ENCODE measurements at regions not wholly inside any gene's neighbourhood (a gene's known extent, or its start where the extent isn't known, plus 50 kb on each side); places are given as distances from the start of the nearest gene placed in this dataset.

DNA sequence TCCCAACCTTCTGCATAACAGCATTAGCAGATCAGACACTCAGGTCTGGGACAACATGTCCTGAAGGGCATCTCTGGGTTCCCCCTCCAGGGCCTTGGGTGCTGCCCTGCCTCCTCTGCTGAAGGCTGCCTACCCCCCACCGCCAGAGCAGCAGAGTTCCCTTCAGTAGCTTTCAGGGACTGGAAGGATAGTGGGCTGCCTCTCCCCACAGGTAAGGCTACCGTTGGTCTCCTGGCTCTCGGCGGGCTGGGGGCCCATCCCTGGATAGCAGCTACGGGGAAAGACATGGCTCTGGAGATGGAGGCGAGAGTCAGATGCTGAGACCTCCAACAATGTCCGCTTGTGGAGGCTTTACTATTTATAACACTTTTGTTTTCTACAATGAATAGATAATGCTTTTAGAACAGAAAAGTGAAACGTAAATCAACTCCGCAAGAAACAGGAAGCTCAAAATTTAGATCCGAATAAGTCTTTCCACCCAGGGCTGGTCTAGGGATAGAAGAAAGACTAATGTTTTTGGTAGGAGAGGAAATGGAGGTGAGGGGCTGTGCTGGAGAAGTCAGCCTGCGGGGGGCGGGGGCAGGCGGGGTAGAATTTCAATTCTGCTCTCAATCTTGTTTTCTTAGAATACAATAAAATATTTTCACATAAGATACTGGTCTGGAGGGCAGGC, 58.4 kb downstream of the ARL4C start:
- DNase-seq (ENCODE audit: low read depth) = no peak

DNA sequence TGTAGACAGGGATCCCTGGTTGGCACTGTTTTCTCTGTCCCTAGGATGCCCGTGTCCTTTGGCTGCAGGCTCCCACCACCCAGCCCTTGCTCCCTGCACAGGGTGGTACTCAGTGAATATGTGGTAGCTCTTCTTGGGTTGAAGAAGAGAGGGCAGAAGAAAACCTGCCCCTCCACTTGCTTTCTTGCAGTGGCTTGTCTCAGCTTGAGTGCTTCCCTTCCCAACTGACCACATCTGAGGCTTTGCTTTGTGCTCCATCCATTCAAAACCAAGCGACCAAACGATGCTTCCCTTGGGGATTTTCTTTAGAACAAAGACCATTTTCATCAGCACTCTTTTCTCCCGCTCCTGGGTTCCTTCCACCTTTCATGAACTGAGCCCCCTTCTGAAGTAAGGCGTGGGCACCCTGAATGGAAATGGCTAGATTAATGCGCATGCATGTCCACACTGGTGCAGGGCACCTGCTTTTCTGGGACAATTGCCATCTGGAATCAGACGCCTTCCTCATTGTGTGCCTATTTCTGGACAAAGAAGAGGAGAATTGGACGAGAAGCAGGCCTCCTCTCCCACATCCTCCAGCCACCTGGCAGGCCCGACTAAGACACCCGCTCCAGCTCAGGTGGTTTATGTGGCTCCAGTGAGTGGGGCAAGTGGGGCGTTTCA, 59.1 kb downstream of the ARL4C start:
- DNase-seq (ENCODE audit: low read depth) = no peak

- no peak for DNase-seq (ENCODE audit: low read depth)
Observed at GRCh38 chr2:234436482-234436837, 60.4 kb downstream of the ARL4C start.

DNA sequence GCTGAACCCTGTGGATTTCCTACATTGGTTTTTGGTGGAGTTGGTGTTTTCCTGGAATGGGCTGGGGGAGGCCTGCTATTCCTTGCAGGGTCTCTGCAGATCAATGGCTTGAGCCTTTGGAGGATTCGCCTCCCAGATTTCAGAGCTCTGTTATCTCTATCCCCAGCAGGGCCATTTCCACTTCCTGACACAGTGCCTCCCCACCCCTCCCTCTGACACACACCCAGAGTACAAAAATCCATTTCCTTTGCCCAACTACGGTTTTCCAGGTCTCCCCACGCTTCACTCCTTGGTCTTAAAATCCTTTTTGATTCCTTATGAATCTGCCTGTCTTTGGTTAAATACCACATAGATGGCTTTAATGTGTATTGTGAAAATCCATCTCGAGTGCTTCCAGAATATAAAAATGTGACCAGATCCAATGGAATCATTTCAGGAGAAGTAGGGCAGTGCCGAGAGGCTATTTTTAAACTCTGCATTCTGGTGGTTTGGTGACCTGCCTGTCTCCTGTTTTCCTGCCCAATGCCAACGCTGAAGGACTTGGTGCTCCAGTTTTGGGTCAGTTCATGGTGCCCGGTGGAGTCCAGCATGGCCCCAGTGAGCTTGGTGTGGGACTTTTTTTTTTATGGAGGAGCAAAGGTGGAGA, 60.9 kb downstream of the ARL4C start:
- DNase-seq (ENCODE audit: low read depth) = no peak

GRCh38 chr2:234433201-234433600, 63.7 kb downstream of the ARL4C start:
- no peak for DNase-seq (ENCODE audit: low read depth)

- no peak for DNase-seq (ENCODE audit: low read depth)
Observed at GRCh38 chr2:234430871-234431270, 66.0 kb downstream of the ARL4C start.

DNA sequence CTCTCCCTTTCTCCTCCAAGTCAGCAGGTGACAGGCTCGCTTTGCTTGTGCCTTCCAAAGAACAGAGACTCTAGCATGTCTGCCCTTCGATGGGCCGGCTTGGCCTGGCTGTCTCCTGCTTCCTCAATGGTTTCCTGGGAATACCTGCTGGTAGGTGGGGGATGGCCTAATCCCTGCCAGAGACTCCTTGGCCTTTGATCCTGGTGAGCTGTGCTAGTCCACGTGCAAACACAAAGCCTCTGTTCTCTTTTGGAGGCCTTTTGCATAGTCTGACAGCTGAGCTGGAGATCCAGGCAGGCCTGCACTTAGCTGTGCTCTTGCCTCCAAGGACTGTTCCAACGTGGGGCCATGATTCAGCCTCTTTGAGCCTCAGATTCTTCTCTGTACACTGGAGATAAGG, 67.6 kb downstream of the ARL4C start:
- DNase-seq (ENCODE audit: low read depth) = no peak

- peak; percentile 46 for DNase-seq (ENCODE audit: low read depth)
Observed at GRCh38 chr2:234427081-234428061, 69.5 kb downstream of the ARL4C start.

DNA sequence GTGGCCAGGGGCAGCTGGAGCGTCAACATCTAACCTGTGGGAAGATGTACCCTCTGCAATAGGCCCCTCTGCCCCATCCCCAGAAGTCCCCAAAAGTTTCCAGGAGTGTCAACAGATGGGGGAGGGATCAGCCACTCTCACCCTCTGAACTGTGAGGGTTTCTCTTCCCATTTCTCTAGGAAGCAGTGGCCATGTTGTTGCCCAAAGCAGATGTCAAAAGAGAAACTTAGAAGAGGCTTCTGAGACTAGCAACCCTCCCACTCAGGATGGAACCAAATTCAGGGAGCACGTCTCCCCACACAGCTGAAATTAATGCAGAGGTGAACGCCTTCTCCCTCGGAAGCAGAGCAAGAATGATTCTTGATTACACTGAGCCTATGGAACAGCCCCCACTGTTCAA, 70.3 kb downstream of the ARL4C start:
- no peak for DNase-seq (ENCODE audit: low read depth)

DNA sequence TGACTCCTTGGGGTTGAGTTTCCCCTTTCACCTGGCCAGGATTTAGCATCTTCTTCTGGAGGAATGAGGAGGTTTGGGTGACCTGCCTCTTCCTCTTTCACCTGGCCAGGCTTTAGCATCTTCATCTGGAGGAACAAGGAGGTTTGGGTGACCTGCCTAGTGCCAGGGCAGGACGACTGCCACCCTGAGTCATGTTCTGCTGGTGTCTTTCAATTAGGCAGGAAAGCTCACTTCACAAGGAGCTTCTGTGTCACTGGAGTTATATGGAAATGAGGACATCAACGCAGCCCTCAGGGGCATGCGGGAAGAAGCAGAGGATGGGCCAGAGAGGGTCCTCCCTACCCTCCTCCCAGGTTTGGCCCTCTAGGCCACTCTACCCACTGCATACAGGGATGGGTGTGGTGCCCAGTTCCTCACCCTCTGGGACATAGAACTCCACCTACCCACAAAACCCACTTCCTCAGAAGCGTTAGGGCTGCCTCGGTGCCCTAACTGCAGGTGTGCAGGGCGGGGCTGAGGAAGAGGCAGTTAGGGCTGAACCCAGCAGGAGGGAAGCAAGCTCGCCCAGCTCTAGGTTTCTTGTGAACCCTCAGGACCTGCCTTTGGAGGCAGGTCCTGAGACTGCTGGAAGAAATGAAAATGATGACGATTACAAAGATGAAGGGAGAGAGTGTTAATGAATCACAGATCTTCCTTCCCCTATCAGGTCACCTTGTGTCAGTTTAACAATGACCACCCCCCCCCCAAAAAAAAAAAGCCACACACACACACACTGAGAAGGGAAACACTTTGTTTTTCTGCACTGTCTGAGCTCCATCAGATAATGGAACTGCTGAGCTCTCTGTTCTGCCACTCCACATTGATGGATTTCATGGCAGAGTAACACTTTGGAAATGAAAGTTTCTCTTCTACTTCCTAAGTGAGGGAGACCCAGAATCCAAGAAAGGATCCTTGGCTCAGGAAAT, 71.0 kb downstream of the ARL4C start:
- DNase-seq (ENCODE audit: low read depth) = no peak

- DNase-seq (ENCODE audit: low read depth) = no peak
Observed at GRCh38 chr2:234423884-234424283, 73.0 kb downstream of the ARL4C start.

GRCh38 chr2:234422981-234423431, 73.9 kb downstream of the ARL4C start:
- DNase-seq (ENCODE audit: low read depth) = no peak

GRCh38 chr2:234422273-234422732, 74.6 kb downstream of the ARL4C start:
- DNase-seq (ENCODE audit: low read depth) = peak; percentile 83

GRCh38 chr2:234420408-234420807, 76.5 kb downstream of the ARL4C start:
- DNase-seq (ENCODE audit: low read depth) = no peak

- no peak for DNase-seq (ENCODE audit: low read depth)
Observed at GRCh38 chr2:234419726-234420125, 77.2 kb downstream of the ARL4C start.

DNA sequence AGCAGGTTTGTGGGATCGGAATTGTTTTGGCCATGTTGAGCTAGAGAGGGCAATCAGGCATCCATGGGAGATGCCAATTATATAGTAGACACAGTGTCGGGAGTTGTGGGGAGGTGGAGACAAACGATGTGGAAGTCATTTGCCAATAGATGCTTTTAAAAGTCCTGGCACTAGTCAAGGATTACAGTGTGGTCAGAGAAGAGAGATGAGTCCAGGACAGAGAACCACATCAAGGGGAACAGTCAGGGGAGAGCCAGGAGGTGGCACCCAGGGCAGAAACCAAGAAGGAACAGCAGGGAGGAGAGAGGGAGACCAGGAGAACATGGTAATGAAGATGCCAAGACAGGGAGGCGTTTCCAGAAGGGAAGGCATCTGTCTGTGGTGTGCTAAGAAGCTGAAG, 81.2 kb downstream of the ARL4C start:
- DNase-seq (ENCODE audit: low read depth) = no peak

DNA sequence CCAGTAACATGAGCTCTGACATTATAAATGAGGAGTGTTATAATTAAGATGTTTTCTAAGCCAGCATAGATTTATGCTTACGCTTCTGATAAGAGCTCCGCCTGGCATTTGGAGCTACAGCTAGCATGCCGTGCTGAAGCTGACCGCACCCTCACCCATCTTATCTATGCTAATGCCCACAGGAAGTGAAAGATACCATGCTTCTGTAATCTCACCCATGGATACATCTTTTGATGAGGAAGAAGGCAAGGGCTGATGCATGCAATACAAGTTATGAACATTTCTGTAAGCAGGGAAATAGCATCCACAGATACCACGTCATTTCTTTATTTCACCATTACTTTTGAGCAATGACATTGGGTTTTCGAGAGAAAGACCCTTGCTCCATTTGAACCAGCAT, 82.3 kb downstream of the ARL4C start:
- DNase-seq (ENCODE audit: low read depth) = no peak

DNA sequence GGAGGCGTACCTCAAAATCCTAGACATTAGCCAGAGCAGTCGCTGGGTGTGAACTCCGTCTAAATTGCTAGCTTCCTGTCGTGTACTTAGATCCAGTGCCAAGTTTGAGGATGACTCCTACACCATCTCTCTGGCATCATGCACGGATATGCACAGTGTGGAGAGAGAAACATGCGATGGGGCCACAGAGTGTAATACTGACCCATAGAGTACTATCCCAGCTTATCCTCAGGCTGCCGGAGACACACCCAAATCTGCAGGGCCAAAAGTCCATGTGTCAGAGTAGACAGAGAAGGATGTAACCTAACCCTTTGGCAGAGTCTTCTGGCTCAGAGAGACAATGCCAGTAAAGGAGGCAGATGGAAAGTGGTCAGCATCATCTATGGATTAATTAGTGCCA, 84.2 kb downstream of the ARL4C start:
- peak; percentile 45 for DNase-seq (ENCODE audit: low read depth)

- DNase-seq (ENCODE audit: low read depth) = no peak
Observed at GRCh38 chr2:234411793-234412192, 85.1 kb downstream of the ARL4C start.

GRCh38 chr2:234410526-234410925, 86.4 kb downstream of the ARL4C start:
- DNase-seq (ENCODE audit: low read depth) = no peak

GRCh38 chr2:234409590-234409989, 87.3 kb downstream of the ARL4C start:
- DNase-seq (ENCODE audit: low read depth) = no peak
